ENCODE measurements at regions not wholly inside any gene's neighbourhood (a gene's known extent, or its start where the extent isn't known, plus 50 kb on each side); places are given as distances from the start of the nearest gene placed in this dataset.
A peak's percentile ranks its signal among the peaks of the same experiment; 100 is the strongest.

DNA sequence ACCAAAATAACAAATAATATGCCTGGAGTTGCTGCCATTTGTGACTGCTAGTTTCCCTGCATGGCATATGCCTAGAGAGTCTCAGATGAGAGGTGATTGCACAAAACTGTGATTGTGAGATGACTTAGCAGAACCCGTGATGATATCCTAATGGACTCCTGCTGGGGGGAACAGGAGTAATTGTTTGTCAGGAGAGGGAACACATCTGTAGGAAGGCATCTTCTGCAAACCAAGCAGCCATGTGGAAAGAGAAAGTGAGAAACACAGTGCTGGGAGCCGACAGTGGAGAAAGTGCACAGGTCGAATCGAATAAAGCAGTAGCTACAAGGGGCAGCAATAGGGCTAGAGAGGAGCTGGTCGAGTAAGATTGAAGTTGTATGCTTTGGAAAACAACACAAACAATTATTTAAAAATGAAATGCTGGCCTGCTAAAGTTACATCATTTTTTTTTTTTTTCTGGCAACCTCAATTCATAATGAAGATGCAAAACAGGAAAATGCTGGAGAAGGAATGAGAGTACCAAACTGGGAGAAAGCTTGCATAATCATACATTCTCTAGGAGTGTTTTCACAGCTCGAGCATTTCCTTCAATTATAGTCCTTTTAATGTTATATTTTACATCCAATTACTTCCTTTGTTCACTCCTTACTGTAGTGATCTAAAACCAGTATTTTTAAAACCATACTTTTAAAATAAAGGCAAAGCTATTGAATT, 494.2 kb upstream of the AGTR1 start:
- Histone ChIP-seq H3K9ac (ENCODE audit: low read length) (no peak overlapping the region), H3K36me3 (ENCODE audit: insufficient read depth, low read length) (no peaks in the 10 kb centered on the region), H2AFZ (ENCODE audit: low read depth, low read length) (peak overlapping the region; percentile 30), H3K27ac (ENCODE audit: low read depth, low read length) (no peak overlapping the region), H3K4me1 (ENCODE audit: insufficient read depth, low read length) (no peaks in the 10 kb centered on the region), H3K4me2 (ENCODE audit: low read length) (peak overlapping the region; percentile 30), H4K20me1 (ENCODE audit: insufficient read depth, low read length) (no peaks in the 10 kb centered on the region), H3K9me3 (ENCODE audit: insufficient read depth, low read depth, low read length) (no peaks in the 10 kb centered on the region), H3K27me3 (ENCODE audit: insufficient read depth, low read length) (no peaks in the 10 kb centered on the region), H3K4me3 (ENCODE audit: insufficient read depth, low read depth, low read length) (no peak overlapping the region), H3K79me2 (ENCODE audit: insufficient read depth, low read length) (no peaks in the 10 kb centered on the region)
- Mint-ChIP-seq H3K27ac (ENCODE audit: unreplicated experiment) (no peak overlapping the region), H3K36me3 (ENCODE audit: low read depth, unreplicated experiment) (no peaks in the 10 kb centered on the region), H3K4me3 (ENCODE audit: unreplicated experiment) (no peak overlapping the region), H3K4me1 (ENCODE audit: low read depth, unreplicated experiment) (peaks cover 7% of the 10 kb centered on the region), H3K9me3 (ENCODE audit: unreplicated experiment) (no peaks in the 10 kb centered on the region), H3K27me3 (ENCODE audit: low read depth, unreplicated experiment) (no peaks in the 10 kb centered on the region)
- TF ChIP-seq EZH2 (IDR thresholded peaks at IDR 0.05; ENCODE audit: insufficient read depth, low read length), result no peak
- TF ChIP-seq, protein P1, sequence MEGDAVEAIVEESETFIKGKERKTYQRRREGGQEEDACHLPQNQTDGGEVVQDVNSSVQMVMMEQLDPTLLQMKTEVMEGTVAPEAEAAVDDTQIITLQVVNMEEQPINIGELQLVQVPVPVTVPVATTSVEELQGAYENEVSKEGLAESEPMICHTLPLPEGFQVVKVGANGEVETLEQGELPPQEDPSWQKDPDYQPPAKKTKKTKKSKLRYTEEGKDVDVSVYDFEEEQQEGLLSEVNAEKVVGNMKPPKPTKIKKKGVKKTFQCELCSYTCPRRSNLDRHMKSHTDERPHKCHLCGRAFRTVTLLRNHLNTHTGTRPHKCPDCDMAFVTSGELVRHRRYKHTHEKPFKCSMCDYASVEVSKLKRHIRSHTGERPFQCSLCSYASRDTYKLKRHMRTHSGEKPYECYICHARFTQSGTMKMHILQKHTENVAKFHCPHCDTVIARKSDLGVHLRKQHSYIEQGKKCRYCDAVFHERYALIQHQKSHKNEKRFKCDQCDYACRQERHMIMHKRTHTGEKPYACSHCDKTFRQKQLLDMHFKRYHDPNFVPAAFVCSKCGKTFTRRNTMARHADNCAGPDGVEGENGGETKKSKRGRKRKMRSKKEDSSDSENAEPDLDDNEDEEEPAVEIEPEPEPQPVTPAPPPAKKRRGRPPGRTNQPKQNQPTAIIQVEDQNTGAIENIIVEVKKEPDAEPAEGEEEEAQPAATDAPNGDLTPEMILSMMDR (IDR thresholded peaks at IDR 0.05; ENCODE audit: insufficient read depth, low read depth, low read length), result no peak
- no peak for FAIRE-seq
- DNase-seq (ENCODE audit: low read depth), result no peak

DNA sequence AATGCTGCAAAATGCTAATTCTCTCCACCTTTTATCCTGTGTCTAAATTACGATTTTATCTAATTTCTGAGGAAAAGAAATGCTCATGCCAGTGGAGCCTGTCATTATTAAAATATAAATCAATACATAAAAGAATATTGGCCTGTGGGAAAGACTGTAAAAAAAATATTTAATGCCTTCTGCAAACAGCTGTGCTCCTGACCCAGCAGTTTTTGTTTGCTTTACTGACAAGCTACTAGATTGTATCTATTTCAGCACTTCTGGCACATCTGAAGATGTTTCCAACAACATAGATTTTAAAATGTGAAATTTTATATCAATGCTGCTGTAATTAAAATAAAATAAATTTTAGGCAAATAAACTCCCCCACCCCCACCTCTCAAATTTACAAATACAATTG, 493.6 kb upstream of the AGTR1 start:
- no peaks in the 10 kb centered on the region for H3K79me2 ChIP-seq (ENCODE audit: insufficient read depth, low read length)
- H3K4me1 Mint-ChIP-seq (ENCODE audit: low read depth, unreplicated experiment), result peaks cover 8% of the 10 kb centered on the region
- no peaks in the 10 kb centered on the region for H4K20me1 ChIP-seq (ENCODE audit: insufficient read depth, low read length)

DNA sequence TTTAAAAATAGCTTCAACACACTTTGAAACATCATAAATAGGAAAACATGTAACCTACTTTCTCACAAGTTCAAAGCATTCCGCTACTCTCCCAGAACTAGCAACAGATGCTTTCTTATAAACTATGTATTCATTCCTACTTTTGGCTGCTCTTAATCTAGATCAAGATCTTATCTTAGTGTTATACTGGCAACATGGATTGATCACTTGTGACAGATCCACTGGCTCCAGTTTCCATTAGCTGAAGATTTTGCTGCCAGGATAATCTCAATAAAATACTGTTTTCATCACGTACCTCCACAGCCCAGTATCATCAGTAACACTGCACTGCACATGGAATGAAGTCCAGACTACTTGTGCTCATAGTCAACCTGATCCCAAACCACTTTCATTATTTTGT, 491.7 kb upstream of the AGTR1 start:
- H2AFZ ChIP-seq (ENCODE audit: low read depth, low read length), result no peak overlapping the region

More for the DNA sequence above, 493.6 kb upstream of the AGTR1 start:
- no peak overlapping the region for H3K4me3 Mint-ChIP-seq (ENCODE audit: unreplicated experiment)
- TF ChIP-seq EZH2 (IDR thresholded peaks at IDR 0.05; ENCODE audit: insufficient read depth, low read length), result no peak
- TF ChIP-seq, protein P1 (IDR thresholded peaks at IDR 0.05; ENCODE audit: insufficient read depth, low read depth, low read length), result no peak
- no peaks in the 10 kb centered on the region for H3K9me3 Mint-ChIP-seq (ENCODE audit: unreplicated experiment)
- Histone ChIP-seq H3K27ac (ENCODE audit: low read depth, low read length) (no peak overlapping the region), H3K4me3 (ENCODE audit: insufficient read depth, low read depth, low read length) (no peak overlapping the region), H3K27me3 (ENCODE audit: insufficient read depth, low read length) (no peaks in the 10 kb centered on the region), H3K9ac (ENCODE audit: low read length) (no peak overlapping the region), H2AFZ (ENCODE audit: low read depth, low read length) (no peak overlapping the region), H3K36me3 (ENCODE audit: insufficient read depth, low read length) (no peaks in the 10 kb centered on the region), H3K4me1 (ENCODE audit: insufficient read depth, low read length) (no peaks in the 10 kb centered on the region), H3K4me2 (ENCODE audit: low read length) (no peak overlapping the region), H3K9me3 (ENCODE audit: insufficient read depth, low read depth, low read length) (no peaks in the 10 kb centered on the region)
- FAIRE-seq, result no peak
- no peaks in the 10 kb centered on the region for H3K36me3 Mint-ChIP-seq (ENCODE audit: low read depth, unreplicated experiment)
- DNase-seq (ENCODE audit: low read depth), result no peak
- no peaks in the 10 kb centered on the region for H3K27me3 Mint-ChIP-seq (ENCODE audit: low read depth, unreplicated experiment)
- no peak overlapping the region for H3K27ac Mint-ChIP-seq (ENCODE audit: unreplicated experiment)

More for the DNA sequence above, 491.7 kb upstream of the AGTR1 start:
- Mint-ChIP-seq H3K27ac (ENCODE audit: unreplicated experiment) (no peak overlapping the region), H3K4me3 (ENCODE audit: unreplicated experiment) (no peak overlapping the region), H3K36me3 (ENCODE audit: low read depth, unreplicated experiment) (no peaks in the 10 kb centered on the region), H3K9me3 (ENCODE audit: unreplicated experiment) (no peaks in the 10 kb centered on the region), H3K4me1 (ENCODE audit: low read depth, unreplicated experiment) (peaks cover 8% of the 10 kb centered on the region), H3K27me3 (ENCODE audit: low read depth, unreplicated experiment) (no peaks in the 10 kb centered on the region)
- no peak overlapping the region for H3K4me2 ChIP-seq (ENCODE audit: low read length)
- no peaks in the 10 kb centered on the region for H3K36me3 ChIP-seq (ENCODE audit: insufficient read depth, low read length)
- no peak for DNase-seq (ENCODE audit: low read depth)
- H3K79me2 ChIP-seq (ENCODE audit: insufficient read depth, low read length), result no peaks in the 10 kb centered on the region
- H3K27me3 ChIP-seq (ENCODE audit: insufficient read depth, low read length), result no peaks in the 10 kb centered on the region
- no peak for FAIRE-seq
- H3K27ac ChIP-seq (ENCODE audit: low read depth, low read length), result no peak overlapping the region
- no peak overlapping the region for H3K9ac ChIP-seq (ENCODE audit: low read length)
- H4K20me1 ChIP-seq (ENCODE audit: insufficient read depth, low read length), result no peaks in the 10 kb centered on the region
- no peaks in the 10 kb centered on the region for H3K4me1 ChIP-seq (ENCODE audit: insufficient read depth, low read length)
- no peaks in the 10 kb centered on the region for H3K9me3 ChIP-seq (ENCODE audit: insufficient read depth, low read depth, low read length)
- no peak overlapping the region for H3K4me3 ChIP-seq (ENCODE audit: insufficient read depth, low read depth, low read length)
- TF ChIP-seq EZH2 (IDR thresholded peaks at IDR 0.05; ENCODE audit: insufficient read depth, low read length), result no peak
- TF ChIP-seq, protein P1 (IDR thresholded peaks at IDR 0.05; ENCODE audit: insufficient read depth, low read depth, low read length), result no peak
